22Rv1 (cell line): ENCODE measurements at regions not wholly inside any gene's neighbourhood (a gene's known extent, or its start where the extent isn't known, plus 50 kb on each side); places are given as distances from the start of the nearest gene placed in this dataset.

Experiments used
- CTCF ChIP-seq: fragments of 450-650 bp; IDR thresholded peaks from 2 replicates; pipeline ENCODE4 v1.5.1; 2017; ENCODE audit warnings: mild to moderate bottlenecking
- ZFX ChIP-seq: fragments of 450-650 bp; IDR thresholded peaks from 2 replicates; pipeline ENCODE4 v1.6.1; 2017; ENCODE audit warnings: antibody characterized with exemption, borderline replicate concordance

GRCh38 chr3:96734273-96735009 lies 80.0 kb upstream of the EPHA6 start:
- no peak for TF ChIP-seq CTCF
- TF ChIP-seq ZFX = no peak
